Right lobe of liver (tissue), 4 donors: ENCODE measurements at regions not wholly inside any gene's neighbourhood (a gene's known extent, or its start where the extent isn't known, plus 50 kb on each side); places are given as distances from the start of the nearest gene placed in this dataset.

Source experiments
- POLR2A ChIP-seq: fragments of 450-650 bp; IDR thresholded peaks from one replicate; pipeline ENCODE4 v1.6.1; 2017; ENCODE audit warnings: antibody characterized with exemption, mild to moderate bottlenecking
- TF ChIP-seq, protein P1 (sequence below), 4 donors: fragments of 200-600 bp in 3 of 4; fragments of 450-650 bp in 1 of 4; IDR thresholded peaks; one replicate each; pipeline versions ENCODE4 v1.5.1 to v1.8.0; 2016 to 2022; ENCODE audit warnings: antibody characterized with exemption in 4 of 4, mild to moderate bottlenecking in 2 of 4
- donor health status: DM: no; HTN: no; CAD: no.
- donor health status: DM: no; HTN: no; CAD: no.
- donor health status: DM: no; HTN: yes; CAD: no.

- TF ChIP-seq POLR2A = no peak
- TF ChIP-seq, protein P1, sequence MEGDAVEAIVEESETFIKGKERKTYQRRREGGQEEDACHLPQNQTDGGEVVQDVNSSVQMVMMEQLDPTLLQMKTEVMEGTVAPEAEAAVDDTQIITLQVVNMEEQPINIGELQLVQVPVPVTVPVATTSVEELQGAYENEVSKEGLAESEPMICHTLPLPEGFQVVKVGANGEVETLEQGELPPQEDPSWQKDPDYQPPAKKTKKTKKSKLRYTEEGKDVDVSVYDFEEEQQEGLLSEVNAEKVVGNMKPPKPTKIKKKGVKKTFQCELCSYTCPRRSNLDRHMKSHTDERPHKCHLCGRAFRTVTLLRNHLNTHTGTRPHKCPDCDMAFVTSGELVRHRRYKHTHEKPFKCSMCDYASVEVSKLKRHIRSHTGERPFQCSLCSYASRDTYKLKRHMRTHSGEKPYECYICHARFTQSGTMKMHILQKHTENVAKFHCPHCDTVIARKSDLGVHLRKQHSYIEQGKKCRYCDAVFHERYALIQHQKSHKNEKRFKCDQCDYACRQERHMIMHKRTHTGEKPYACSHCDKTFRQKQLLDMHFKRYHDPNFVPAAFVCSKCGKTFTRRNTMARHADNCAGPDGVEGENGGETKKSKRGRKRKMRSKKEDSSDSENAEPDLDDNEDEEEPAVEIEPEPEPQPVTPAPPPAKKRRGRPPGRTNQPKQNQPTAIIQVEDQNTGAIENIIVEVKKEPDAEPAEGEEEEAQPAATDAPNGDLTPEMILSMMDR (IDR thresholded peaks at IDR 0.05) = no peak
These were observed 205.5 kb upstream of the NSMCE3 start for GRCh38 chr15:29475096-29475495.
